ENCODE measurements at regions not wholly inside any gene's neighbourhood (a gene's known extent, or its start where the extent isn't known, plus 50 kb on each side); places are given as distances from the start of the nearest gene placed in this dataset.

DNA sequence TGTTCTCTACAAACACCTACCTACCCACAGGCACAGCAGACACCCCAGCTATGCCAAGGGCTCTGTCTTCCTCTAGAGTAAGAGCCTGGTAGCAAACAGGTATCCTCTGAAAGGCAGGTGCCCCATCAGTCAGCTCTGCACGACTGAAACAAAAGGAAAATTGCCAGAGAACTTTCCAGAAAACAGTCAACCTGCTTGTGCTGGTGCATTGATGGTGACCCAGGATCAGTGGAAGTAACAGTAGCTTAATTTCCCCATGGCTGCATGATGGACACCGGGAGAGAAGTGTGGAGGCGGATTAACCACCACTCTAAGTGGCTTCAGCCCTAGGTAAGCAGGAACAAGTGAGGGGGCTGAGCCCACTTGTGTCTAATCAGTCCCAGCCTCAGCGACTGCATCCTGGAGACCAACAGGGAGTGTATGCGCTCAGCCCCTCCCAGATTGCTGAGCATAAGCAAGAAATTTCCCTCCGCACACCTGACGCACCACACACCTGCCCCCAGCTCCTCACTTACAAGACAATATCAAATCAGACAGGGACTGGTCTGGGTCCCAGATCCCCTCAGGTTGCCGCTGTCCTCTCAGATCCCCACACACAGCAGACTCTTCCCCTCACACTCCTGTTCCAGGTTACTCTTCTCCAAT is 70.7 kb upstream of the IGLL5 start:
- H3K56ac ChIP-seq (ENCODE audit: insufficient read length, low read depth, low read length), result no peak overlapping the region
- H3K79me1 ChIP-seq (ENCODE audit: insufficient read depth, low read depth, low read length, poor library complexity, severe bottlenecking), result no peaks in the 10 kb centered on the region
- H3K4ac ChIP-seq (ENCODE audit: low read depth, low read length), result no peak overlapping the region
- H2BK12ac ChIP-seq (ENCODE audit: insufficient read length, low read depth, low read length), result no peak overlapping the region
- no peak overlapping the region for H2BK15ac ChIP-seq (ENCODE audit: low read depth, low read length)
- no peak overlapping the region for H4K91ac ChIP-seq (ENCODE audit: insufficient read length, low read depth, low read length)
- no peaks in the 10 kb centered on the region for H4K20me1 ChIP-seq (ENCODE audit: control insufficient read depth, insufficient read depth, insufficient read length)
- H3K9ac ChIP-seq (ENCODE audit: extremely low read depth, insufficient read length, low read length), result no peak overlapping the region
- no peak overlapping the region for H2BK5ac ChIP-seq (ENCODE audit: insufficient read length, low read length)
- no peak overlapping the region for H3K18ac ChIP-seq (ENCODE audit: insufficient read length, low read depth, low read length)
- DNase-seq, result no peak
- H4K8ac ChIP-seq (replicated peaks; ENCODE audit: insufficient read length, low read depth, low read length), result no peak overlapping the region
- H3K14ac ChIP-seq (ENCODE audit: insufficient read depth, low read length), result no peak overlapping the region
- H3K27me3 ChIP-seq (ENCODE audit: insufficient read depth, low read length), result peaks cover 6% of the 10 kb centered on the region; the same call in 1 of the 2 replicates
- Mint-ChIP-seq H3K9me3 (no peaks in the 10 kb centered on the region), H3K27ac (no peak overlapping the region), H3K4me3 (no peak overlapping the region), H3K27me3 (ENCODE audit: low read depth) (peaks cover 100% of the 10 kb centered on the region), H3K4me1 (peaks cover 0 to 9% of the 10 kb centered on the region in 2 experiments; a peak in 2 of 4 replicates), H3K36me3 (ENCODE audit: insufficient read depth in 1 of 3, low read depth in 3 of 3) (no peaks in the 10 kb centered on the region; a peak in 1 of 7 replicates)
- no peak overlapping the region for H4K5ac ChIP-seq (ENCODE audit: insufficient read length, low read depth, low read length)
- H2AFZ ChIP-seq (ENCODE audit: low read length), result no peak overlapping the region
- H3K9me3 ChIP-seq (ENCODE audit: control insufficient read depth, low read depth, low read length), result no peaks in the 10 kb centered on the region
- H3K79me2 ChIP-seq (ENCODE audit: insufficient read depth, low read length), result no peaks in the 10 kb centered on the region
- no CpG with 5 or more reads among the region's 8 CpGs for WGBS (ENCODE audit: extremely low coverage, insufficient read length, low lambda C conversion rate)
- no peak overlapping the region for H2BK20ac ChIP-seq (ENCODE audit: low read depth, low read length, poor library complexity, severe bottlenecking)
- no peaks in the 10 kb centered on the region for H3K23me2 ChIP-seq (ENCODE audit: insufficient read length, low read depth, low read length, poor library complexity, severe bottlenecking)
- no peak overlapping the region for H3K4me2 ChIP-seq (ENCODE audit: insufficient read depth, insufficient read length, low read length)
- no peak overlapping the region for H3K23ac ChIP-seq (ENCODE audit: insufficient read length, low read depth, low read length)
- no peak overlapping the region for H3T11ph ChIP-seq (ENCODE audit: low read length)
- H3K4me1 ChIP-seq (ENCODE audit: insufficient read depth, low read length), result no peaks in the 10 kb centered on the region; the same call in 1 of the 2 replicates
- H2BK120ac ChIP-seq (ENCODE audit: low read depth, low read length, poor library complexity, severe bottlenecking), result no peak overlapping the region
- H2AK5ac ChIP-seq (ENCODE audit: insufficient read length, low read length), result no peak overlapping the region
- TF ChIP-seq, protein P1, sequence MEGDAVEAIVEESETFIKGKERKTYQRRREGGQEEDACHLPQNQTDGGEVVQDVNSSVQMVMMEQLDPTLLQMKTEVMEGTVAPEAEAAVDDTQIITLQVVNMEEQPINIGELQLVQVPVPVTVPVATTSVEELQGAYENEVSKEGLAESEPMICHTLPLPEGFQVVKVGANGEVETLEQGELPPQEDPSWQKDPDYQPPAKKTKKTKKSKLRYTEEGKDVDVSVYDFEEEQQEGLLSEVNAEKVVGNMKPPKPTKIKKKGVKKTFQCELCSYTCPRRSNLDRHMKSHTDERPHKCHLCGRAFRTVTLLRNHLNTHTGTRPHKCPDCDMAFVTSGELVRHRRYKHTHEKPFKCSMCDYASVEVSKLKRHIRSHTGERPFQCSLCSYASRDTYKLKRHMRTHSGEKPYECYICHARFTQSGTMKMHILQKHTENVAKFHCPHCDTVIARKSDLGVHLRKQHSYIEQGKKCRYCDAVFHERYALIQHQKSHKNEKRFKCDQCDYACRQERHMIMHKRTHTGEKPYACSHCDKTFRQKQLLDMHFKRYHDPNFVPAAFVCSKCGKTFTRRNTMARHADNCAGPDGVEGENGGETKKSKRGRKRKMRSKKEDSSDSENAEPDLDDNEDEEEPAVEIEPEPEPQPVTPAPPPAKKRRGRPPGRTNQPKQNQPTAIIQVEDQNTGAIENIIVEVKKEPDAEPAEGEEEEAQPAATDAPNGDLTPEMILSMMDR (conservative IDR thresholded peaks at IDR 0.05), result no peak
- H3K27ac ChIP-seq (ENCODE audit: insufficient read length, low read depth, low read length), result no peak overlapping the region
